Femur (tissue), 1 donor: ENCODE measurements at regions not wholly inside any gene's neighbourhood (a gene's known extent, or its start where the extent isn't known, plus 50 kb on each side); places are given as distances from the start of the nearest gene placed in this dataset.
"Not testable (repeated sequence)": the region's sequence is repeated elsewhere in the genome, so short reads cannot be mapped to it uniquely, and the experiment has no call there.

Experiments used
- DNase-seq: peaks from one replicate; pipeline ENCODE4 v3.0.0-alpha.2; 2017

- no peak for DNase-seq
Observed at GRCh38 chr12:59404109-59404650, 191.6 kb upstream of the SLC16A7 start.

DNA sequence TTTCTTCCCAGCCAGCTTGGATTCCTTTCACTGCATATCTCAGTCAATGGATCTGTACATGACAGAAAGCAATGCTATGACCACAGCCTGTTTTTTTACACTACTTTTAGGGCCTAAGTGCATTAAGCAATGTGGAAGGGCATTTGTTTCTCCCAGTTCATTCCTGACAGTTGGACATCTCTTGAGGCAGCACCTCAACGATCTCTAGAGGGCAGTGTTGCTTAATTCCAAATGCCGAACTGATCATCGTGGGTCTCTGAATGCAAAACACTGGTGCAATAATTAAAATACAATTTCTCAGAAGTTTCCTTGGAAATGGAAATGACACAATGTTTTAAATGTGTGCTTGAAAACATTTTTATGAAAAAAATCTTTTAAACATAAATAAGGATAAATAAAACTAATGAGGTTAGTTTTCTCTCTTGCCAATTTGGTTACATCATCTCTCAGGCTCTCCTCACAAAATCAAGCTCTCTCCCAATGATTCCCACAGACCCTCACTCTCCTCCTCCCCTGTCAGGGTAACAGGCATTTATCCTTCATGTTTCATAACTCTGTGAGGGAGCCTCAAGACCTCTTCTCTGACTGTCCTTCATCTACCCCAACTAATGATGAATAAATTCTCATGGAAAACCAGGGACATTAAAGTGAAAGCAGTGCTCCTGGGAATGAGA is 192.4 kb upstream of the SLC16A7 start:
- DNase-seq = peak; percentile 51

GRCh38 chr12:59401862-59402261 is 194.0 kb upstream of the SLC16A7 start:
- no peak for DNase-seq

- no peak for DNase-seq
Observed at GRCh38 chr12:59398164-59398563, 197.7 kb upstream of the SLC16A7 start.

DNA sequence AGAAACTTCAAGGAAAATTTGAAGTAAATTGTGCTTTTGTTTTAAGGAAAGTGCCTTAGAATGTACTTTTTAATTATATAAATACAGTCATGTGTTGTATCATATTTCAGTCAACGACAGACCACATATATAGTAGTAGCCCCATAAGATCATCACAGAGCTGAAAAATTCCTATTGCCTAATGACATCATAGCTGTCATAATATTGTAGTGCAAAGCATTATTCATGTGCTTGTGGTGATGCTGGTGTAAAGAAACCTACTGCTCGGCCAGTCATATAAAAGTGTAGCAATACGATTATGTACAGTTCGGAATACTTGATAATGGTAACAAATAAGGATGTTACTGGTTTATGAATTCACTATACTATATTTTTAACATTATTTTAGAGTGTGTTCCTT is 198.9 kb upstream of the SLC16A7 start:
- DNase-seq = no peak

DNA sequence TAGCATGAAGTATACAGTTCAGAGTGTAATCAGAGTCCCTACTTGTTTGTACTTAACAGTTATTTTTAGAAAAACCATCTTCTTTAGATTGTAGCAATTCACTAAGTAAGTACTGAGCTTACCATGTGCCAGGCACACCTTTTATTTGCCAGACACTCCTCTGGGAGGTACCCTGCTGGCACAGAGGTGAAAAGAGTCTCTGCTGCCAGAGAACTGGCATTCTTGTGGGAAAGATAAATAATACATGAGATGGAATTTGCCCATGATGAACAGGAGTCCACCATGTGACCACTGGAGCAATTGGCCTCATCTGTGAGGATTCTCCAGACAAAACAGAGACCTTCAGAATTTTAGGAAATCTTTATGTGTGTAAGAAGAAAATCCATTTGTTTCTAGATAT is 199.3 kb upstream of the SLC16A7 start:
- DNase-seq = no peak

- not testable (repeated sequence) for DNase-seq
Observed at GRCh38 chr12:59395310-59395709, 200.5 kb upstream of the SLC16A7 start.

GRCh38 chr12:59393506-59393905 is 202.3 kb upstream of the SLC16A7 start:
- DNase-seq = no peak

- DNase-seq = no peak
Observed at GRCh38 chr12:59389968-59390576, 205.8 kb upstream of the SLC16A7 start.

- DNase-seq = no peak
Observed at GRCh38 chr12:59388694-59389093, 207.1 kb upstream of the SLC16A7 start.

DNA sequence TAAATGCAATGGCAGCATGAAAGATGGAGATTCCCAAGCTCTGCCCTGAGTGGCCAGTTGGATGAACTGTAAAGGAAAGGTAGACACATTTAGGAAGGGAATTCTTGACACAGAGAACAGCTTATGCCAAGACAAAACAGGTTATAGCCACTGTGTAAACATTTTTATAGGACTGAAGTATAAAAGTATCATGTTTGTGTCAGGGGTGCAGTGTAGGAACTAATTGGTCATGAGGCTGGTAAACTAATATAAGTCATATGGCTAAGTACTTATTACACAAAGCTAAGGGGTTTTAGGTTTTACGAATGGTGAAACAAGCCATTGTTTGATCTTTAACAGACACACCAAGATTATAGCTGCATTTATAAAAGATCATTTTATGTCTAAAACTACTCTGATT is 207.7 kb upstream of the SLC16A7 start:
- no peak for DNase-seq

DNA sequence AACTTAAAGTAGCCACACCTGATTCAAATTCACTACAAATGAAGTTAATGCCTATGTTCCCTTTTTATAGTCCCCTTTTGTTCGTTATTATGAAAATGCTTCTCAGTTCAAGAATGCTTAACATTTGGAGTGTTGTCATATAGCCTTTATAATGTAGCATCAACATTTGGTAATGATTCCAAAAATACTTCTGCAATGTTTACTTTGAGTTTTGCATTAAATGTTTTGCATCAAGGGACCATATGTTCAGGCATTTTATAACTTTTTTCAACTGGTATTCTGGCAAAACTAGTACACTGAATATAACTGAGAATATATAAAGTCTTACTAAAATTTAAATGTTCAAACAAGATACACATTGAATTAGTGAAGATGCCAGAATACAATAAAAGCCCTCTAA is 209.6 kb upstream of the SLC16A7 start:
- DNase-seq = no peak

DNA sequence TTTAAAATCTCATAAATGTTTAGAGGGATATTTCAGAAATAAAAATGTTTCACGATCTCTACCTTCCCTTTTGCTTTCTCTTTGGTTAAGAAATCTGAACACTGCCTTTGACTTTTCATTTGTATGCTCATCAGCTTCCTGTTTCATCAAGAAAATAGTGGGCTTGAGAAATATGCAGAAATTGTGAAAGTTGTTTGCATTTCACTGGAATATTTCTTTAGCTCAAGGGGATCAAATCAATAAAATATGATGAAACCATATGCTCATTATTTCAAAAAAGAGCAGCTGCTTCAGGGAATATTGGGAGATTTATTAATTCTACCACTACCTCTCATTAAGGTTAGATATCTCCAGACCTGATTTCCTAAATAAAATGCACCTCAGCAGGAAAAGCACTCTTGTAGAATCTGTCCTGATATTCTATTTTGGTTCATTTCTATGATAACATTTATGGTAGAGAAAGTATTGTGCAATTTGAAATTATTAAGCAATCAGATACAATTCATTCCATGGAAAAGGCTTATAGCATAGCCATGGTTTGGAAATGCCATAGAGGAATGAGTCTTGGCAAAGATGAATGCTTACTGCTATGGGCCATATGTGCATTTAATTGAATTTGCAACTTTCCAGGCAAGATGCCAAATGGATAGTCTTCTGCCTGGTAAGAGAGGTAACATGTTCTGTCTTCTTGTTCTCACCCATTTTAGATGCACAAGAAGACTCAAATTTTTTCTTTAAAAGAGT is 212.6 kb upstream of the SLC16A7 start:
- DNase-seq = no peak

DNA sequence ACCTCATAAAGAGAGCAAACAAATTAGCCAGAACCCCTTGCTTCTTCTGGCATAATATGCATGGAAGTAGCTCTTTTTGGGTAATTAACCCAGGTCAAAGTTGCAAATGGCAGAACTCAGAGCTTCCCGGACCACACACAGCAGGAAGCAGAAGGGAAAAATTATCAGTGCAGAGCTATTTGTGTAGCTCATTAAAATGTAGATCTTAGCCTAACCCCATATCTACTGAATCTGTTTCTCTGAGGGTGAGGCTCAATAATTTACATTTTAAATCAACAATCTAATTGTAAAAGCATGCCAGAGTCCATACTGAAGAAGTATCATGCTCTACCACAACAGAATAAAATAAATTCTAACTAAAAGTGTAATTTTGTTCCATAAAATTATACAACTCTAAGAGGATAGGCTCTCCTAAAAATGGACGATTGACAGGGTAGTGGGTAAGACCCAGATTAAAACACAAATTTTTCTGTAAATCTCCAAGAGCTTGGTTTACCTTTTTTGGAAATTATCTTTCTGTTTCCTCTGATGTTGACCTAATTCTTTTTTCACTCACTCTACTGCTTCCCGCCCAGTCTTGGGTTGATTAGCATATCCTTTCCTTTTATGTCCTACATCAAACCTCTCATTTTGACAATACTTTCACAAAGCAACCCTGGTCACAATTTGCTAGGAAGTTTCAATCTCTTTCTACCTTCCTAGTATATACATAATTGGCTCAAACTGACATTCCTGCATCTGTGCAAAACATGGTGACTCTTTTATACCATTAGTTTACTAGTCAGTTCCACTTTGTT is 213.3 kb upstream of the SLC16A7 start:
- DNase-seq = no peak

DNA sequence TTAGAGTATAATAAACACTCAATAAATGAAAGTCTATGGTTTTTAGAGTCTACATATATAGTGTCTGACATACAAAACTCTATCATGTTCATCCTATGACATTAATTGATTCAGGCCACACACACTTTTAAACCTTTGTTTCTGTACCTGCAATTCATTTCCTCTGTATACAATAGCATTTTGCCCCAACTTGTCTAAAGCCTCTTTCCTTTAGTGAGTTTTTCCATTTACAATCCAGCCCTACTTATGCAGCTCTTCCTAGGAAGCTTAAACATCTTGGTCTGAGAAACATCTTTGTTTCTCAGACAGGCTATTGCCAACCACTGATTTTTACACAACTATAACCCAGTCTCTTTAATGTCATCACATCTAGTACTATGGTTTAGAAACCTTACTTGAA is 214.7 kb upstream of the SLC16A7 start:
- DNase-seq = no peak

DNA sequence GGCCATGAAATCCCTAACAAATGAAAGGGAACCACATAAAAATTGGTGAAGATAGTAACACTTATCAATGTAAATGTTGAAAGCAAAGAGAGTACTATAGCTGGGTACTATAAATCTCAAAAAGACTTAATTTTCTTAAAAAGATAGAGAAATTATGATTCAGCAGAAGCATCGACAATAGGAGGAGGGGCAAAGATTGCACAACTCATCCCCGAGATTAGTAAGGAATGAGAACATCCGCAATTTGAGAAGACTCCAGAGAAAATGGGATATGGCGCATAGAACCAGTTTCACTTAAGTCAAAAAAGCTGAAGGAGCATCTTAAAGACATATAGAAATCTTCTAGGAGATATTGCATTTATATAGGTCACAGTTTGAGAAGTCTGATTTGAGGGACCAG is 220.2 kb upstream of the SLC16A7 start:
- DNase-seq = no peak

DNA sequence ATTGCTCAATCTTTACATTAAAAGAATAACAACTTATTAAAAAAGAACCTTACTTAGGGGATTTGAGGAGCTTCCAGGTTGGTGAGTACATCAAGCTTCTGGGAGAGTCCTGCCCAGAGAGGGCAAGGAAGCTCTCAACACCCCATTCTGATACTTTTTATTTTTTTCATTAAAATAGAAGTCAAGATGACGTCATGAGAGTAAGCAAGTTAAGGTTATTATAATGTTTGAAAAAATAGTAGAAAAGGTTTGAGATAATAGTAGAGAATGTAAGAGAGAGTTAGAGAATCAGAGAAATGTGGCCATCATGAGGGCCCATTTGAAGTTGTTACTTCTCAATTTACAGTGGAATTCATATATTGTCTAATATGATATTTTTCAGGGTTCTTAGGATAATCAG is 221.0 kb upstream of the SLC16A7 start:
- DNase-seq = no peak

DNA sequence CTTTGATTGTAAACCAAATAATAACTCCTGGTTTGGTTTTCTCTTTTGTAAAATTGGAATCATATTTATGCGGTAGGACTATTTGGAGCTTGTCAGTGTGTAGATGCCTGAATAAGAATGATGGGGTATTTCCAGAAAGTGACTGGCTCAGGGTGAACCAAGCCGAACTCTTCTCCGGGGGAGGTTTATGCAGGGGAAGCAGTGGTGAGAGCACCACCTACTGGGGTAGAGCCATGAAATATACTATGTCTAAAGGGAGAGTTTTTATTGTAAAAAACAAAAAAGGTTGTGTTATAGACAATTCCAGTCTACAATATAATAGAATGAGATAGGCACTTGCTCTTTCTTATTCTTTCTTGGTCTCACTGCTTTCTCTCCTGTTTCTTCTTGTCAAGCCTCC is 222.9 kb upstream of the SLC16A7 start:
- DNase-seq = no peak

DNA sequence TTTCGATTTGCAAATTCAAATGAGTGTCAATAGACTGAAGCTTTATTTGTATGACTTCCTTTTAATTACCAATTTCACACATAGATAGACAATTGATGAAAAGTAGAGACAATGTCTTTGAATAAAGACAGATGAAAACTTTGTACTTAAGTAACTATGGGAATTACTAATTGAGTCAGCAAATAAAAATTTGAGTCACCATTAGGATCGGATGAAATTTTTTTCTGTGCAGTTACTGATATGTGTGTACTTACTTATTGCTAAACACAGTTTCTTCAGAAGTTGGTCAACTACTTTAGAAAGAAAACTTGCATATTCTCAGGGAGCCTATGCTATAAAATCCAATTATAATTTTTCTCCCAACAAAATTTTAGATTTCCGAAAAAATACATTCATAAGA is 224.9 kb upstream of the SLC16A7 start:
- DNase-seq = no peak

DNA sequence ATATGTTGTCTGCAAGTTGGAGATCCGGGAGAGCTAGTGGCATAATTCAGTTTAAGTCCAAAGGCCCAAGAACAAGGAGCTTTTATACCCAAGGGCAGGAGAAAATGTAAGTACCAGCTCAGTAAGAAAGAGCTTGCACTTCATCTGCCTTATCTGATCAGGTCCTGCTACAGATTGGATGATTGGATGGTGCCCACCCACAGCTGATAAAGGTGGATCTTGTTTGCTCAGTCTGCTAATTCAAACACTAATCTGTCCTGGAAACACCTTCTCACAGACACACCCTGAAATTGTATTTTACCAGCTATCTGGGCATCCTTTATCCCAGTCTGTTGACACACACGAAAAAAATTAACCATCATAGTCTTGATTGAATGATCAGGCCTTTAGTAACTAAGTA is 230.7 kb upstream of the SLC16A7 start:
- no peak for DNase-seq

DNA sequence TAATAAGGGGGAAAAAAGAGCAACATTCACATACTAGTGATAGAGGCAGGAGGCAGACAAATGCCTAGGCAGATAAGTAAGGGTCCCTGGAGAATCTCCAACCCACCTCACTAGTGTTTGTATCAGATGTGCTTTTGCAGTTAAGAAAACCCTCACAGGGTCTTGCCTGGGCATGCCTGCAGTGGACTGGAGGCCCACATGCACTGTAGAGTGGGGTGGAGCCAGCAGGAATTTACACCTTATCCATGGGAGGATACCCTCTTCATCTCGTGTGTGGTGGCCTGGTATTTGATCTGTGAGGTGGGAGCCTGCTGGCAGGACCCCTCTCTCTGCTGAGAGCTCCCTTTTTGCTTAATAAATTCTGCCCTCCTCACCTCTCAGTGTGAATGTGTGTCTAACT is 238.0 kb upstream of the SLC16A7 start:
- no peak for DNase-seq

GRCh38 chr12:59346248-59346647 is 249.6 kb upstream of the SLC16A7 start:
- not testable (repeated sequence) for DNase-seq

DNA sequence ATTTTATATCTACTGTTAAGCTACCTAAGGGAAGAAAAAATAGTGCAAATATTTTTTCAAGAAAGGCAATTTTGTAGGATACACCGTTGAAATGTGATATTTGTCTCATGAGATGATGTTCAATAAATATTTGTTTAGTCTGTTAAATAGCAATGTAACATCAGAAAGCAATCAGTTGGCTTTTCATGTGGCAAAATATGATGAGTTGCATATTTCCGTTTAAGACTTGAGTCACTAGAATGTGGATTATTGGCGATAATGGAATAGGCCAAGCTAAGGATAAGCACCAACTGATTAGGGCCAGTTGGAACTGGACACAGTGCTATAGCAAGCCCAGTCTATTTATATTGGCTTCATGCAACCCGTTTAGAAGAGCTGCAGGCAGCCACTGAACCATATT is 250.4 kb upstream of the SLC16A7 start:
- no peak for DNase-seq
